Inflammatory macrophage (primary cell): ENCODE measurements at regions not wholly inside any gene's neighbourhood (a gene's known extent, or its start where the extent isn't known, plus 50 kb on each side); places are given as distances from the start of the nearest gene placed in this dataset.
"Not testable (repeated sequence)": the region's sequence is repeated elsewhere in the genome, so short reads cannot be mapped to it uniquely, and the experiment has no call there.

ENCODE experiments used
- DNase-seq, 2 donors: peaks; one replicate each; pipeline ENCODE4 v3.0.0-alpha.2; 2020 to 2022

- peak; percentile 11 to 21 for DNase-seq
Measured at GRCh38 chrY:21034151-21035061, 278.5 kb downstream of the RPS4Y2 start.

DNA sequence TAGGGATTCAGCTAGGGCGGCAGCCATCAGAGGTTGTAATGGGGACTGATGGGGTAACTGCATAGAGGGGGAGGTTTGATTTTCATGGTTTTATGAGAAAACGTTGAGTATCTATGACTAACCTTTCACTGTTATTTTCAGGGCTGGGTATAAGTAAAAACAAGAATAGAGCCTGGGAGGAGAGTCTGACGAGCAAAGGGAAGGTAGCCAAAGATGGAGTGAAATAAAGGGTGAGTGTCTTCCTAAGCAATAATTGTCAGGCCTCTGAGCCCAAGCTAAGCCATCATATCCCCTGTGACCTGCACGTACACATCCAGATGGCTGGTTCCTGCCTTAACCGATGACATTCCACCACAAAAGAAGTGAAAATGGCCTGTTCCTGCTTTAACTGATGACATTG, 281.5 kb downstream of the RPS4Y2 start:
- not testable (repeated sequence) for DNase-seq

- DNase-seq: no peak
Measured at GRCh38 chrY:21039811-21040210, 283.9 kb downstream of the RPS4Y2 start.

GRCh38 chrY:21040711-21041110, 284.8 kb downstream of the RPS4Y2 start:
- peak in 1 of 2 donors; percentile 41 for DNase-seq

DNA sequence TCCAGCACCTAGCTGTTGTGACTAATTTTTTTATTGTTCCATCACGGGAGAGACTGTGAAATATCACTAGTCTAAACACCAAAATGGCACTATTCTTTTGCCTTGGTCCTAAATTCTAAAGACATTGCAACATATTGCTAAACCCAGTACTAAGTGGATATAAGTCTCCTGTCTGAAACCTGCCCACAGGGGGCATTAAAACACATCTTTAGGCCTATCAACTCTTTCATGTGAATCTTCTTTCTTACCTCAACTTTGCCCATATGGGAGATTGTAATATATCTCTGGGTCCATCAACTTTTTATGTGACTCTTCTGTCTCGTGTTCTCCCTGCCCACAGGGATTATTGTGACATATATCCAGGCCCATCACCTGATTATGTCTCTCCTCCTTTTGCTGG, 317.2 kb downstream of the RPS4Y2 start:
- DNase-seq: peak in 1 of 2 donors; percentile 17

DNA sequence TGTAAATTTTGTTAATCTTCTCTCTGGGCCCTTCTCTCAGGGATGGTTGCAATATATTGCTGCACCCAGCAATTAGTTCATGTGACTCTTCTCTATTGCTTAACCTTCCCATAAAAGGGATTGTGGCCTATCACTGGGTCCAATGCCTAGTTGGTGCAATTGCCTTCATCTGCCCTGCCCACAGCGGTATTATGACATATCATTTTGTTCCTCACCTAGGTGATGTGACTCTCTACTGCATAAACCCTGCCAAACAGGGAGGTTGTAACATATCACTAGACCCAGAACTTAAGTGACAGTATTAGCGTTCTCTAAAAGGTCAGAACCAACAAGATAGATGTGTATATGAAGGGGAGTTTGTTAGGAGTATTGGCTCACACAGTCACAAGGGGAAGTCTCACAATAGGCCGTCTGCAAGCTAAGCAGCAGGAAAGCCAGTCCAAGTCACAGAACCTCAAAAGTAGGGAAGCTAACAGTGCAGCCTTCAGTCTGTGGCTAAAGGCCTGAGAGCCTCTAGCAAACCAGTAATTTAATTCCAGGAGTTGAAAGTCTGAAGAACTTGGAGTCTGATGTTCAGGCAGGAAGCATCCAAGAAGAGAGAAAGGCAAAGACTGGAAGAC, 317.8 kb downstream of the RPS4Y2 start:
- peak; percentile 62 to 66 for DNase-seq

DNA sequence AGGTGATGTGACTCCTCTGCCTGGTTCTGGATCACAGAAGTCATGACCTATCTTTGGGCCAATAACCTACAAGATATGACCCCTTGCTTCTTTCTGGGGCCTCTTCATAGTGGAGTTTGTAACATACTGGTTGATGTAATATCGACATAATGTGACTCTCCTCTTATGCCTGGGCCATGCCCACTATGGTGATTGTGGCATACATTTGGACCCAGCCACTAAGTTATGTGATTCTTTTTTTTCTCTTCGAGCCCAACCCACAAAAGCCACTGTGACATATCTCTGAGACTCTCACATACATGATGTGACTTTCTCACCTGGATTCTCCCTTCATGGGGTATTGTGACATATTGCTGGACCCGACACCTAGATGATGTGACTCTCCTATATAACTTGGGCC, 319.8 kb downstream of the RPS4Y2 start:
- DNase-seq: no peak

GRCh38 chrY:21079670-21080069, 323.8 kb downstream of the RPS4Y2 start:
- no peak for DNase-seq

DNA sequence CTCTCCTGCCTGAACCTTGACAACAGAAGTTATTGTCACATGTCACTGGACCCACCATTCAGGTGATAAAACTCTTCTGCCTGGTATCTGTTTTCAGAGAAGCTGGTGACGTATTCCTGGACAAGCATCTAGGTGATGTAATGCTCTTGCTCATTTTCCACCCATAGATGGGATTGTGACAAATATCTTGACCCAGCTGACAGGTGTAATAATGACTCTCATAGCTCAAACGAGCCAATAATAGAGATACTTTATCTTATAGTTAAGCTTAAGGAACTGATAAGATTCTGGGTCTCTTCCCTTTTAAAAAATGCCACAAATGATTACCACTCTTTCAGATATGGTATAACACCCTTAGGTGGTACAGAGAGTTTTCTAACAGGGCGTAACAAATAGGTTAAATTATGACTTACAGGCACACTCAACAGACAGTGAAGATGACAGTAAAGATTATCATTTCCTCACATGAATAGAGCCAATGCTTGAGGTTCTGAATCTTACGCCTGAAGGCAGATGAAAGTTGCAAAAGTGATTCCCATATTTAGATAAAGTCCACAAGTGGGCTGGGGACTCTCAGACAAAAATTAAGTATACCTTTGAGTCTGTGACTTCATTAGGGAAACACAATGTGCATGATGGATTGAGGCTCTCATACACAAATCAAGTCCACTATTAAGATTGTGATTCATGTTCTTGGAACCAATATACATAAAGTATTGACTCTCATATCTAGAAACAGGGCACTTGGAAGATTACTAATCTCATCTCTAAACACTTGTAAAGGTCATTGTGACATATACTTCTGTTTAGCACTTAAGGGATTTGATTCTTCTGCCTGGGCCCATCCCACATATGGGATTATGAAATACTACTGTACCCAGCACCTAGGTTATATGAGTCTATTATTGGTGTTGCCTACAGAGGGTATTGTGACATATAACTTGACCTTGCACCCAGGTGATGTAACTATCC, 326.0 kb downstream of the RPS4Y2 start:
- DNase-seq: no peak

GRCh38 chrY:21082639-21083038, 326.7 kb downstream of the RPS4Y2 start:
- no peak for DNase-seq

GRCh38 chrY:21091909-21092308, 336.0 kb downstream of the RPS4Y2 start:
- no peak for DNase-seq

DNA sequence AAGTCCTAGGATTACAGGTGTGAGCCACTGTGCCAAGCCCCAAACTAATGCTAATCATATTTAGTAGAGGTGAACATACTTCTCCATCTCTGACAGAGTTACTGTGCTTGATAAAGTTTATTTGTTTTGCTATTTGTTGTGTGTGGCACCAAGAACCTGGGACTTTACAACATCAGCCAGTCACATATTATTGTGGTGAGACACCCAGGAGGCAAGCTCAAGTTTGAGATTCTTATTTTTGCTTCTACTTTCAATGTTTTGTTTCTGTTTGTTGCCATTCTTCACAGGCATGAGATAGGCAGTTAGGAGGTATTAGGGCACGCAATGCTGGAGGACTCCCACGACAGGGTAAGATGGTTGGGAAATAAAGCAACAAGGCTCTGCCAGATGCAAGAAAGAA, 346.6 kb downstream of the RPS4Y2 start:
- DNase-seq: no peak

GRCh38 chrY:21103885-21104284, 348.0 kb downstream of the RPS4Y2 start:
- no peak for DNase-seq

- no peak for DNase-seq
Measured at GRCh38 chrY:21105529-21105928, 349.6 kb downstream of the RPS4Y2 start.

DNA sequence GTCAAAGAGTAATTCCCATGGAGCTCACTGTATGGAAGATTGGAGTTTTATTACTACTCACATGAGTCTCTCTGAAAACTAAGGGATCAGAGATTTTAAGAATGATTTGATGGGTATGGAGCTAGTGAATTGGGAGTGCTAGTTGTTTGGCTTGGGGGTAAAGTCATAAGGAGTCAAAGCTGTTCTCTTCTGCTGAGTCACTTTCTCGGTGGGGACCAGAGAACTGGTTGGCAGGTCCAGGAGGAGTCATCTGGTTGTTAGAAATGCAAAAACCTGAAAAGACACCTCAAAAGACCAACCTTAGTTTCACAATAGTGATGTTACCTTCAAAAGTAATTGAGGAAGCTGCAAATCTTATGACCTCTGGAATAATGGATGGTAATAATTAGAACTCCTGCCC, 355.4 kb downstream of the RPS4Y2 start:
- DNase-seq: no peak

DNA sequence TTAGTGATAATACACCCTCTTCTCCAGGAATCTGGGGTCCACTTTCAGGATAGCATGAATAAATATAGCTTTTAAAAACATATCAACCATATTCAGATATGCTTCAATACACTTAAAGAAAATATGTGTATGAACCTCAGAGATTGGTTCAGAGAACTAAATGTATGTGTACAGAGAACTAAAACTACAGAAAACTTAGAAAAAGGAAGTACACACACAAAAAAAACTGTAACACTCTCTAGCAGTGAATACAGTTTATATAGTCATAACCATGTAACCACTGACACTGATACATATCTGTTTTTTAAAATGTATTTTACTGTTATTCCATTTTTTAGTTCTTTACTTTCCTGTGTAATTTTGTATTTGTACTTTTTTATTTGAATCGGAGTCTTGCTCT, 365.2 kb downstream of the RPS4Y2 start:
- no peak for DNase-seq

DNA sequence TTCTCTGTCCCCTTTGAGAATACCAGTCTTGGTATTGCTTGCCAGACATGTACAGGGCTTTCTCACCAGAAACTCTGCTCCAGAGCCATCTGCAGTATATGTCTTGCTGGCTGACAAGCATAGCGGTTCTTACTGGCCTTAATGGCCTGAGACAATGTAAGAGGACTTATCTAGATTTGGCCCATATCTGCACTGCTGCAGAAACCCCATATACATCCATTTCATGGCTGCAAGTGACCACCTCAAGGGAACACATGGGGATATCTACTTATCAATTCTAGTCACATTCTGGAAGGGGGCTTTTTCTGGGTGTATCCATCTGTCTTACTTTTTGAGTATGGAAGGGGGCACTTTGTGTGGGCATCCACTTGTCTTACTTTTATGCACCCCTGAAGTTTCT, 375.5 kb upstream of the RBMY1B start:
- no peak for DNase-seq

DNA sequence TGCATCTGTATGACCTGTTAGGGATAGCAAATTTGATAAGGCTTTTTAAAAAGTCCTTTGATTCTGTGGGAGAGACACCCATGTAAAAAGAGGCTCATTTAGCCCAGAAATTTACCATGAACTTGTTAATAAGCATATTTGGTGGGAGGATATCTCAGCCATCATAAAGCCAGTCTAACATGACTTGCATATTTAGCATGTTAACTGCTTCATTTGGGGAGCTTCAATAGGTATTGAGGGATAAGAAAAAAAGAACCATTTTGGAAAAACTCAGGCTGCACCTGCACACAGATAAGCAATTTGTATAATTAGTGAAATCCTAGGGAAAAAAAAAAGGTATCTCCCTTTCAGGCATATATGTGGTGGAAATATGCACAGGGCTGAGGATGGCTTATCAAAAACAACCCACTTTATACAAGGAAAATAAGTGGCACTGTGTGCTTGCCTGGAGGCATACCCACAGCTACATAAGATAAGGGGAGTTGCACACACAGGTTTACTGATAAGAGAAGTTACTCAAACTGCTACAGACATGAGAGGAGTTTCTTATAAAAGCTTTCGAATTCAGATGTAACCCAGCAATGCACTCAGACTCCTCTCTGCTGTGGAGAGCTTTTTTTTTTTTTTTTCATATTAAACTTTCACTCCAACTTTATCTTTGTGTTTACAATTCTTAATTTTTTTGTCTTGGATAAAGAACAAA, 372.9 kb upstream of the RBMY1B start:
- DNase-seq: no peak

DNA sequence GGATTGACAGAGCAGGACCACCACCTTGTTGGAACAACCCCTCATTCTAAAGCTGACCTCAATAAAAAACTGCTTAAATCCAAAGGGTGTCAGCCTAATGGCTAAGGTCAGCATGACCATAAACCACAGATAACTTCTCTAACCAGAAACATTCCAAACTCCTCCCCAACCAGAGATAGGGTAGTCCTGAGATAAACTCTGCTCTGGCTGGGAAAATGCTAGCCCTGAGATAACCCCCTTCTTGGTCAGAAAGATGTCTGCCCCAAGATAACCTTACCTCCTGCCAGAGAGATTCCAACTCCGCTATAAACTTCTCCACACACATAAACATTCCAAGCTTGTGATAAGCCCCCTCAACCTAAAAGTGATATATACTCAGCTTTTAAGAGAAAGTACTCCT, 364.8 kb upstream of the RBMY1B start:
- no peak for DNase-seq

DNA sequence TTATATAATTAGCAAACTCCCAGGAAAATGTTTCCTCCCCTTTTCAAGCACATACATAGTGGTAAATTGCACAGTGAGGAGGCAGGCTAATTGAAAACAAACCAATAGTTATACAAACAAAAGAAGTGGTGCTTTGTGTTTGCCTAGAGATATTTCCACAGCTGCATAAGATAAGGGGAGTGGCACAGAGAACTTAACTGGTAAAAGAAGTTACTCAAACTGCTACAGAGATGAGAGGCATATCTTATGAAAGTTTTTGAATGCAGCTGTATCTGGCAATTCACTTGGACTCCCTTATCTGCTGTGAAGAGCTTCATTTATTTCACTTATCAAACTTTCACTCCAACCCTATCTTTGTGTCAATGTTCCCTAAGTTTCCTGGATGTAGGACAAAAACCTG, 361.2 kb upstream of the RBMY1B start:
- DNase-seq: no peak

DNA sequence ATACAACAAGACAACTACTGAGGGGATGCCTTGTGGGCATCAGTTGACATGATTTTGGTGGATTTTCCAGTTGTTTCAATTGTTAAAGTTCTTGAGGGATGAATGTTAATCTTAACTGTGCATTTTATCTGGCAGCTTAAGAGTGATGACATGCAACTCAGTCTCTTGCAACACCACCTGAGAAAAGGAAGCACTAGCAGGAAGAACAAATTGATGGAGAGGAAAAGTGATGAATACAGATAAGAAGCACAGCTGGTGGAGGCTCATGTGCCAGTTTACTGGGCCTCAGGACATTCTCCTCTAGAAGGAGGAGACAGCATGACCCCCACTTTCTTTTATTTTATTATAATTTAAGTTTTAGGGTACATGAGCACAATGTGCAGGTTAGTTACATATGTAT, 341.3 kb upstream of the RBMY1B start:
- no peak for DNase-seq
